NK-92 treated with Interleukin-12 subunit alpha and Interleukin-12 subunit beta, amount 100 ng/mL, for 24 hours (cell line): ENCODE measurements at regions not wholly inside any gene's neighbourhood (a gene's known extent, or its start where the extent isn't known, plus 50 kb on each side); places are given as distances from the start of the nearest gene placed in this dataset.
"Not testable (repeated sequence)": the region's sequence is repeated elsewhere in the genome, so short reads cannot be mapped to it uniquely, and the experiment has no call there.

Experiments used
- DNase-seq: peaks from one replicate; lab custom pipeline; 2025; lab: John Stamatoyannopoulos, UW

- DNase-seq: no peak
Measured at GRCh38 chr10:91088300-91089140, 131.9 kb upstream of the PCGF5 start.

GRCh38 chr10:91090761-91091529 is 129.5 kb upstream of the PCGF5 start:
- no peak for DNase-seq

GRCh38 chr10:91091780-91092179 is 128.7 kb upstream of the PCGF5 start:
- DNase-seq: no peak

- no peak for DNase-seq
Measured at GRCh38 chr10:91096274-91096673, 124.2 kb upstream of the PCGF5 start.

GRCh38 chr10:91097313-91097712 is 123.2 kb upstream of the PCGF5 start:
- no peak for DNase-seq

GRCh38 chr10:91098021-91098420 is 122.4 kb upstream of the PCGF5 start:
- not testable (repeated sequence) for DNase-seq

DNA sequence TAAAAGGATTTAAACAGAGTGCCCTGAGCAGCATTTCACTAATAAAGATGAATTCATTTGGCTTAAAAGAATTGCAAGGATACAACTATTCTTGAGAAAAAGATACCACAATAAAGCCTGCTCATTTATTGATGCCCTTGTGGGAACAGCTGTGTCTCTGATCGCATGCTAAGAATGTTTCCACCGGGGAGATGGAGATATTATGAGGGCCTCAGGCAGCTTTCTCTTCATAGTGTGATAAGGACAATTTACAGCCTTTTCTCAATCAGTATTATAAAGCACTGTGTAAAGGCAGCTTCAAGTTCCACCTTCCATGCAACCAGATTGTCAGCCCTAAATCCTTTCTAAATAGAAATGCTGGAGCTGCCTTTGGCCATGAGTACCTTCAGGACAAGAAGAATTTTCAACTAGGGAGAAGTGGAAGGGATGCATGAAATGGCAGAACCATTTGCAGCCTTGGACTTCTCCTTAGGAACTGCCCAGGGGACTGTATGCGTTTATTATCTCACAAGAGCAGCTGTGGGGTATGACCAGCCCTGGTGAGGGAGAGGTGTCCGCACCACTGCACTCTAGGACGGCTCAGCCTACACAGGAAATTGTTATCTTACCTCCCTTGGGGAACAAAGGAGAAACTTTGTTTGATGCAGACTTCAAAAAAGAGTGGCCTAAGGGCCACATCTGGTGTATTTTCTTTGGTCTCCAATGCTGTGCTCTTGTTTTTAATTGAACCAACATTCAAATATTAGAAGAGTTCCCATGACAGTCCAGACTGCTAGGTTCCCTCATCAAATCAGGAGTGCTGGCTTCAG is 116.9 kb upstream of the PCGF5 start:
- DNase-seq: no peak

- no peak for DNase-seq
Measured at GRCh38 chr10:91104193-91105041, 116.0 kb upstream of the PCGF5 start.

GRCh38 chr10:91105269-91105668 is 115.2 kb upstream of the PCGF5 start:
- no peak for DNase-seq

GRCh38 chr10:91108820-91109219 is 111.6 kb upstream of the PCGF5 start:
- no peak for DNase-seq

GRCh38 chr10:91111060-91111459 is 109.4 kb upstream of the PCGF5 start:
- DNase-seq: no peak

DNA sequence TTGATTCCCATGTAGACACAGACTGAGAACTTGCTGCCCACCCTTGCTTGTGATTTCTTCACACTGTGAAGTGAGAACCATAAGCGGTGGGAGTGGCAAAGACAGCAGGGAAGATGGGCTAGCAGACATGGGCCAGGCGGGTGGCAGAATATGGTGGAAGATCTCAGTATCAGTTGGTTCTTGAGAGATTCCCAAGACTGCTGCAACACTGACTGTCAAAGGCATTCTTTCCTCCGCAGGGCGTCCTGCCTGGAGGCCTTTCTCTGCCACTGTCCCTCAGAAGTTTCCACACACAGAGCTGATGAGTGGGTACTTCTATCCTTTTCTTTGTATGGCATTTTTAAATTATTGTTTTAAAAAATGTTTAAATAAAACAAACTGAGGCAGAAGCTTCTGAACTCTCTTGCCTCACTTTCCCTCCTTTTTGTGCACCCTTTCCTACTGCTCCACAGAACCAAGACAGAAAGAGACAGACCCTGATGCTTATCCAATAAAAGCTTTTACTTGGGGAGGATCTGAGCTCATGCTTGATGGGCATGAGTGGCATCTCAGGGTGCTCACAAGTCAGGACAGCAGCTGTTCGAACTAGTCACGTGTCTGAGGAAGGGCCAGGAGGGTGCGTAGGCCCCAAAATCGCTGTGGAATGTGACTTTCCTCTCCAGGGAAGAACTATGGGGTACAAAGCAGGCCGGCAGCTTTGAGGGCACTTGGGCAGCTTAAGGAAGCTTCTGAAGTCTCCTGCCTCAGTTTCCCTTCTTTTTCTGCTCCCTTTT is 104.7 kb upstream of the PCGF5 start:
- DNase-seq: no peak

- DNase-seq: no peak
Measured at GRCh38 chr10:91117505-91117904, 103.0 kb upstream of the PCGF5 start.

DNA sequence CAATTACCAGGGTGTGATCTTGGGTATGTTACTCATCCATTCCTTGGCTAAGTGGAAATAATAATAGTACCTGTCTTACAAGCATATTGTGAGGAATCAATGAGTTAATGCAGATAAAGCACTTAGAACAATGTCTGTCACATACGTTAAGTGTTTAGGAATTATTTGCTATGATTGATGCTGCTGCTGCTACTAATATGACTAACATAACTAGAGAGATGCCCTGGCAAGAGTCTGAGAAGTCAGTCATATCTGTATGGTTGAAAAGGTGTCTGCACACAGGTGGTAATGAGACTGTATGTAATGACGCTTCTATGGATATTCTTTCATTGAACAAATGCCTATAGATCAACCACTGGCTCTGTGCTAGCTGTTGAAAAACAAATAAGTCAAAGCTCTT is 100.1 kb upstream of the PCGF5 start:
- no peak for DNase-seq

- DNase-seq: no peak
Measured at GRCh38 chr10:91123261-91123660, 97.2 kb upstream of the PCGF5 start.

- DNase-seq: no peak
Measured at GRCh38 chr10:91124016-91124415, 96.4 kb upstream of the PCGF5 start.

DNA sequence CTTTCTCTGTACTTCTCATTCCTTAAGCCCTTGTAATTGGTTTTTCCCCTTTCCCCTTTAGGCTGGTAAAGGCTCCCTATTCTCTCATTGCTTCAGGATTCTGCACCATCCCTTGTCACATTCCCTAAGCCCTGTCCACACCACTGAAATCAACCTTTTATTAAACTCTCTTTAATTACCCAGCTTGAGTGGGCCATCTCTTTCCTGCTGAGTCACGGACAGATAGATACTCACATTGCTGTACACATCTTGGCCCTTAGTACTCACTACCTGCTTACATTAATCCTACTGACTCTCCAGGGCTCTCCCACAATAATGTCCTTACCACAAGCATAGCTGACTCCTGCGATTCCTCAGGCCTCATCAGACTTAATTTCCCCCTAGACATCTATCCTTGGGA is 94.0 kb upstream of the PCGF5 start:
- DNase-seq: no peak

GRCh38 chr10:91127341-91128082 is 93.0 kb upstream of the PCGF5 start:
- DNase-seq: no peak

GRCh38 chr10:91135113-91135512 is 85.3 kb upstream of the PCGF5 start:
- DNase-seq: no peak

- DNase-seq: no peak
Measured at GRCh38 chr10:91137011-91137643, 83.3 kb upstream of the PCGF5 start.
